ENCODE measurements at regions not wholly inside any gene's neighbourhood (a gene's known extent, or its start where the extent isn't known, plus 50 kb on each side); places are given as distances from the start of the nearest gene placed in this dataset.

DNA sequence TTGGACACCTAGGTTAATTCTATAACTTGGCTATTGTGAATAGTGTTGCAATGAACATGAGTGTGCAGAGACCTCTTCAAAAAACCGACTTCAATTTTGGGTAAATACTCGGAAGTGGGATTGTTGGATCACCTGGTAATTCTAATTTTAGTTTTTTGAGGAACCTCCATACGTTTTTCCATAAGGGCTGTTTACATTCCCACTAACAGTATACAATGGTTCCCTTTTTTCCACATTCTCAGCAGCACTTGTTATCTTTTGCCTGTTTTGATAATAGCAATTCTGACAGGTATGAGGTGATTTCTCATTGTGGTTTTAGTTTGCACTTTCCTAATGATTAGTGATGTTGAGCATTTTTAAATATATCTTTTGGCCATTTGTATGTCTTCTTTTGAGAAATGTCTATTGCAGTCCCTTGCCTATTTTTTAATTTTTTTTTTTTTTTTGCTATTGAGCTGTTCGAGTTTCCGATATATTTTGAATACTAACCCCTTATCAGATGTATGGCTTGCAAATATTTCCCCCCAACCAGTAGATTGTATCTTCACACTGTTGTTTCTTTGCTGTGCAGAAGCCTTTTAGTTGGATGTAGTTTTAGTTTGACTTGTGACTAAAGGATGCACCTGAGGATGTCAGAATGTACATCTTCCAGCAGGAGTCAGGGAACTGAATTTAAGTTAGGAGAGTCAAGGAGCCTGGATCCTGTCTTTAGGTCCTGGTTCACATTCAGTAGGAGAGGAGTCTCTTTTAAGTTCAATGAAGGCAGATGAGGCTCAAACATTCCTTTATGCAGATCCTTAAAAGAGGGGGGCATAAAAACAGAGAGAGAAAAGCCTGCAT is 120.0 kb downstream of the S1PR1 start:
- peak in 1 of 2 donors; percentile 4 for DNase-seq (ENCODE audit: low read depth in 2 of 2)
- TF ChIP-seq, protein P1, sequence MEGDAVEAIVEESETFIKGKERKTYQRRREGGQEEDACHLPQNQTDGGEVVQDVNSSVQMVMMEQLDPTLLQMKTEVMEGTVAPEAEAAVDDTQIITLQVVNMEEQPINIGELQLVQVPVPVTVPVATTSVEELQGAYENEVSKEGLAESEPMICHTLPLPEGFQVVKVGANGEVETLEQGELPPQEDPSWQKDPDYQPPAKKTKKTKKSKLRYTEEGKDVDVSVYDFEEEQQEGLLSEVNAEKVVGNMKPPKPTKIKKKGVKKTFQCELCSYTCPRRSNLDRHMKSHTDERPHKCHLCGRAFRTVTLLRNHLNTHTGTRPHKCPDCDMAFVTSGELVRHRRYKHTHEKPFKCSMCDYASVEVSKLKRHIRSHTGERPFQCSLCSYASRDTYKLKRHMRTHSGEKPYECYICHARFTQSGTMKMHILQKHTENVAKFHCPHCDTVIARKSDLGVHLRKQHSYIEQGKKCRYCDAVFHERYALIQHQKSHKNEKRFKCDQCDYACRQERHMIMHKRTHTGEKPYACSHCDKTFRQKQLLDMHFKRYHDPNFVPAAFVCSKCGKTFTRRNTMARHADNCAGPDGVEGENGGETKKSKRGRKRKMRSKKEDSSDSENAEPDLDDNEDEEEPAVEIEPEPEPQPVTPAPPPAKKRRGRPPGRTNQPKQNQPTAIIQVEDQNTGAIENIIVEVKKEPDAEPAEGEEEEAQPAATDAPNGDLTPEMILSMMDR (IDR thresholded peaks at IDR 0.05; ENCODE audit: low read depth, low read length) = no peak
- no peak overlapping the region for H3K4me3 ChIP-seq (replicated peaks in 1 of 2; ENCODE audit: low read depth in 2 of 2, low read length in 2 of 2)

DNA sequence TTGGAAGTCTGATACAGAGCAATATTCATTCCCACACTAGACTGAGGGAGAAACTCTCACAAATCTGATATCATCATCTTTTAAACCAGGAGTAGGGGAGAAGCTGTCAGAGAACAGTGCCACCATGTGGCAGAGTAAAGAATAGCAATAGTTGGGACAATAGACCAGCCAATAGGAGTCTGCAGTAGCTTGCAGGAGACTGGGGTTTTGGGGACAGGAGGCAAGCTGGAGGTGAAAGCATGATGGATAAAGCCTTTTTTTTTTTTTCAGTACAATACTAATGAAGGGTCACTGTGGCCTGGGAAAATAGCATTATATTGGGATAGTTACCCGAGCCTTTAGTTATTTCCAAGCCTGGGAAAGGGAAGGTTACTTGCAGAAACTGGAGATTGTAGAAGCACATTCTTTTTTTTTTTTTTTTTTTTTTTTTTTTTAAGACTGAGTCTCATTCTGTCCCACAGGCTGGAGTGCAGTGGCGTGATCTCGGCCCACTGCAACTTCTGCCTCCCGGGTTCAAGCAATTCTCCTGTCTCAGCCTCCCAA is 120.7 kb downstream of the S1PR1 start:
- TF ChIP-seq, protein P1 (IDR thresholded peaks at IDR 0.05; ENCODE audit: low read depth, low read length) = peak; percentile 83
- DNase-seq (ENCODE audit: low read depth in 2 of 2) = peak; percentile 82 to 88
- no peak overlapping the region for H3K4me3 ChIP-seq (replicated peaks in 1 of 2; ENCODE audit: low read depth in 2 of 2, low read length in 2 of 2)

DNA sequence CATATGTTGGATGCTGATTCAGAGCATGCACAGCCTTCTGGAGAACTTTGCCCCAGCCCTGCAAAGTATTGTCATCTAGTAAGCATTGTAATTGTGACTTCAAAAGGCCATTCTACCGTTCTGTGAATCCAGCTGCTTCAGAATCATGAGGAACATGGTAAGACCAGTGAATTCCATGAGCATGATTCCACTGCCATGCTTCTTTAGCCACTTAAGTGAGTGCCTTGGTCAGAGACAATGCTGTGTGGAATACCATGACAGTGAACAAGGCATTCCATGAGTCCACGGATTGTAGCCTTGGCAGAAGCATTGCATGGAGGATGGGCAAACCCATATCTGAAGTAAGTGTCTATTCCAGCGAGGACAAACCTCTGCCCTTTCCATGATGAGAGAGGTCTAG is 123.7 kb downstream of the S1PR1 start:
- TF ChIP-seq, protein P1 (IDR thresholded peaks at IDR 0.05; ENCODE audit: low read depth, low read length) = no peak
- H3K4me3 ChIP-seq (replicated peaks in 1 of 2; ENCODE audit: low read depth in 2 of 2, low read length in 2 of 2) = no peak overlapping the region
- no peak for DNase-seq (ENCODE audit: low read depth in 2 of 2)

DNA sequence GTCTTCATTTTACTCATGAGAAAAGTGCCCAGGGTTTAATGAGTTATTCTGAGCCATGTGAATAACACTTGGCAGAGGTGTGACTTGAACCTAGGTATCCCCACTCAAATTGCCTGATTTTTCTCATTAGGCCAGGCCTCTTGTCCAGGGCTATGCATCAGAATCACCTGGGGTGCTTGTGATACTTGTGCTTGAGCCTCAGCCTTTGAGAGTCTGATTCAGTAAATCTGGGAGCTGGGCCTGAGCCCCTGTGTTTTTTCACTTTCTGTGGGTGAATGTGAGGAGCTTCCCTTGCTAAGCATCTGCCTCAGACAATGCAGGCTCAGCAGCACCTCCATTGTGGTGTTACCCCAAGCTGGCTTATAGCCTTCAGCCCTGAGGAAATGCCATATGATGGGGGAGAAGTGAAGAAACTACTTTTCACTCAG is 127.1 kb downstream of the S1PR1 start:
- H3K4me3 ChIP-seq (replicated peaks in 1 of 2; ENCODE audit: low read depth in 2 of 2, low read length in 2 of 2) = no peak overlapping the region
- TF ChIP-seq, protein P1 (IDR thresholded peaks at IDR 0.05; ENCODE audit: low read depth, low read length) = no peak
- no peak for DNase-seq (ENCODE audit: low read depth in 2 of 2)

DNA sequence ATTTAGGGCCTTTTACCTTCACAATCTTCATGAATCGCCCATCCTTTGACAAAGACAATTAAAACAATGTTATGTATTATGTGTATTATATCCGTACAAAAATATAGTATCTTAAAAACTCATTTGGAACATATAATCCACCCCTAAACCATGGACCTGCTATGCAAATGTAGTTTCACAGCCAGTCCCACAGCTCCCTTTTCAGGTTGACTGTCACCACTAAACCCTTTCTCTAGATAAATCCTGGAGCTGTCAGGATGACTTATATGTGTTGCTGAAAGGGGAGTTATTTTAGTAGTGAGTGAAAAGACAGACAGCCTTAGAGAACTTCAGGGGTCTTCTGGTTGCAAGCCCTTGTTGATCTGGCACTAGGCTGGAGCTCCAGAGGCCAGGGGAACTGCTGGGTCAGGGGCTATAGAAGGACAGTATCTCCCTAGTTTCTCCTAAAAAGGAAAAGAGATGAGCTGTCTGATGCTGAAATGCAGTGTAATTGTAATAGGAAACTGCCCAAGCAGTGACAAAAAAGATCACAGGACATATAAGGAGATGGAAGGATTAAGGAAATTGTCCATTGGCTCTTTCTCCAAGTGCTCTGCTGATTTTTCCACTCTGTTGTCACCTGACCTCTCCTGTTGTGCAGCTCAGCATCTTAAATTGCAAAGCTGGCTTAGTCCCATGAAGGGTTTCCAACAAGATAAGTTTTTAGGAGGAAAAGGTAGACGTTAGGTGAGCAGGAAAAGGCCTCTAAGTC is 127.7 kb downstream of the S1PR1 start:
- TF ChIP-seq, protein P1 (IDR thresholded peaks at IDR 0.05; ENCODE audit: low read depth, low read length) = no peak
- no peak for DNase-seq (ENCODE audit: low read depth in 2 of 2)
- no peak overlapping the region for H3K4me3 ChIP-seq (replicated peaks in 1 of 2; ENCODE audit: low read depth in 2 of 2, low read length in 2 of 2)

DNA sequence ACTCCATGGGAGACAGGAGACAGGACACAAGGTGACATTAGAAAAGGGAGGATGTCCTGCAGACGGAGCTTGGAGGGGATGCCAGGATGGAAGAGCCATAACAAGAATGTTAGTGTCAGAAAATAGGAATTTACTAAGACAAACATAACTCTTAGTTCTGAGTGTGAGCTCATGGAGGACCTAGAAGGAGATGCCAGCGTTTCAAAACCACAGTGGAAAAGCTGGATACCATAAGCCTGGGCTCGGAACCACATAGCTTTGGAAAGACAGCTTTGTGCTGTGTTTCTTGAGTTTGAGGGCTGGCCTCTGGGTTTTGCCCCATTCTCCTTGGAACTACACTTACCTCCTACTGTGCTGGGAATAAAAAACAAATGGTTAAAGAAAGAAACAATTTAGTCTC is 128.4 kb downstream of the S1PR1 start:
- no peak overlapping the region for H3K4me3 ChIP-seq (replicated peaks in 1 of 2; ENCODE audit: low read depth in 2 of 2, low read length in 2 of 2)
- DNase-seq (ENCODE audit: low read depth in 2 of 2) = peak in 1 of 2 donors; percentile 36
- TF ChIP-seq, protein P1 (IDR thresholded peaks at IDR 0.05; ENCODE audit: low read depth, low read length) = no peak

All from cardiac fibroblast (primary cell).